ENCODE measurements at regions not wholly inside any gene's neighbourhood (a gene's known extent, or its start where the extent isn't known, plus 50 kb on each side); places are given as distances from the start of the nearest gene placed in this dataset.

- Histone ChIP-seq H3K9me3 (no peaks in the 10 kb centered on the region), H3K4me3 (no peak overlapping the region), H3K4me1 (no peaks in the 10 kb centered on the region), H3K36me3 (no peaks in the 10 kb centered on the region), H3K27ac (no peak overlapping the region), H3K27me3 (no peaks in the 10 kb centered on the region)
- TF ChIP-seq POLR2A (IDR thresholded peaks at IDR 0.05): no peak
- TF ChIP-seq CTCF (IDR thresholded peaks at IDR 0.05): no peak
- no peak for TF ChIP-seq POLR2AphosphoS5 (IDR thresholded peaks at IDR 0.05; ENCODE audit: insufficient read depth in 1 of 2, low read depth in 1 of 2)
- no peak for DNase-seq (ENCODE audit: extremely low spot score in 2 of 2)
- intact Hi-C loops (cut with DNase I): loop anchor here (10.0 kb wide), 1 partner anchor 131 kb away; no protein-coding TSS in a partner anchor
These were observed 878.5 kb upstream of the MAP3K7 start for GRCh38 chr6:91465393-91465792.

- intact Hi-C loops (cut with DNase I): loop anchor here (10.0 kb wide), 1 partner anchor 130 kb away; no protein-coding TSS in a partner anchor
- Histone ChIP-seq H3K36me3 (no peaks in the 10 kb centered on the region), H3K4me1 (no peaks in the 10 kb centered on the region), H3K27ac (no peak overlapping the region), H3K9me3 (no peaks in the 10 kb centered on the region), H3K27me3 (no peaks in the 10 kb centered on the region), H3K4me3 (no peak overlapping the region)
- TF ChIP-seq CTCF (IDR thresholded peaks at IDR 0.05): no peak
- TF ChIP-seq POLR2A (IDR thresholded peaks at IDR 0.05): no peak
- TF ChIP-seq POLR2AphosphoS5 (IDR thresholded peaks at IDR 0.05; ENCODE audit: insufficient read depth in 1 of 2, low read depth in 1 of 2): no peak
- DNase-seq (ENCODE audit: extremely low spot score in 2 of 2): no peak
These were observed 877.8 kb upstream of the MAP3K7 start for GRCh38 chr6:91464718-91465117.

- Histone ChIP-seq H3K4me3 (no peak overlapping the region), H3K27ac (no peak overlapping the region)
- no peak for DNase-seq (ENCODE audit: extremely low spot score in 2 of 2)
These were observed 877.3 kb upstream of the MAP3K7 start for GRCh38 chr6:91464201-91464600.

GRCh38 chr6:91462241-91462640, 875.4 kb upstream of the MAP3K7 start:
- no peaks in the 10 kb centered on the region for H3K27me3 ChIP-seq
- intact Hi-C loops (cut with DNase I): loop anchor here (10.0 kb wide), 1 partner anchor 127 kb away; no protein-coding TSS in a partner anchor
- H3K4me3 ChIP-seq: no peak overlapping the region
- no peak for TF ChIP-seq POLR2A (IDR thresholded peaks at IDR 0.05)
- TF ChIP-seq CTCF (IDR thresholded peaks at IDR 0.05): no peak
- TF ChIP-seq POLR2AphosphoS5 (IDR thresholded peaks at IDR 0.05; ENCODE audit: insufficient read depth in 1 of 2, low read depth in 1 of 2): no peak
- H3K9me3 ChIP-seq: no peaks in the 10 kb centered on the region
- no peaks in the 10 kb centered on the region for H3K4me1 ChIP-seq
- DNase-seq (ENCODE audit: extremely low spot score in 2 of 2): no peak
- H3K36me3 ChIP-seq: no peaks in the 10 kb centered on the region
- H3K27ac ChIP-seq: no peak overlapping the region

More at GRCh38 chr6:91464201-91464600, 877.3 kb upstream of the MAP3K7 start:
- no peaks in the 10 kb centered on the region for H3K9me3 ChIP-seq
- TF ChIP-seq POLR2A (IDR thresholded peaks at IDR 0.05) (no peak), CTCF (IDR thresholded peaks at IDR 0.05) (no peak), POLR2AphosphoS5 (IDR thresholded peaks at IDR 0.05; ENCODE audit: insufficient read depth in 1 of 2, low read depth in 1 of 2) (no peak)
- no peaks in the 10 kb centered on the region for H3K36me3 ChIP-seq
- H3K4me1 ChIP-seq: no peaks in the 10 kb centered on the region
- intact Hi-C loops (cut with DNase I): loop anchor here (10.0 kb wide), 1 partner anchor 129 kb away; no protein-coding TSS in a partner anchor
- H3K27me3 ChIP-seq: no peaks in the 10 kb centered on the region

GRCh38 chr6:91453224-91453878, 866.5 kb upstream of the MAP3K7 start:
- no peak for TF ChIP-seq POLR2AphosphoS5 (IDR thresholded peaks at IDR 0.05; ENCODE audit: insufficient read depth in 1 of 2, low read depth in 1 of 2)
- TF ChIP-seq POLR2A (IDR thresholded peaks at IDR 0.05): no peak
- TF ChIP-seq CTCF (IDR thresholded peaks at IDR 0.05): no peak
- intact Hi-C loops (cut with DNase I): no loop called here
- H3K36me3 ChIP-seq: no peaks in the 10 kb centered on the region
- no peaks in the 10 kb centered on the region for H3K9me3 ChIP-seq
- no peaks in the 10 kb centered on the region for H3K4me1 ChIP-seq
- H3K27ac ChIP-seq: no peak overlapping the region
- H3K4me3 ChIP-seq: no peak overlapping the region
- no peak for DNase-seq (ENCODE audit: extremely low spot score in 2 of 2)
- no peaks in the 10 kb centered on the region for H3K27me3 ChIP-seq
